A549 (cell line): ENCODE measurements at regions not wholly inside any gene's neighbourhood (a gene's known extent, or its start where the extent isn't known, plus 50 kb on each side); places are given as distances from the start of the nearest gene placed in this dataset.

Source experiments
- CEBPB ChIP-seq, 2 experiments: fragments of >200 bp in 1 of 2; sonication (Bioruptor Twin) in 1 of 2; formaldehyde crosslinking in 1 of 2; IDR thresholded peaks; 2 replicates each; pipeline ENCODE4 v1.6.1; 2012 to 2016
- EP300 ChIP-seq, 2 experiments: fragments of >200 bp; sonication (Bioruptor Twin); formaldehyde crosslinking; IDR thresholded peaks; 2 replicates in 1 of 2; 3 replicates in 1 of 2; pipeline ENCODE4 v1.6.1; 2016 to 2017
- HOXB5 ChIP-seq: fragments of 250-450 bp; sonication (Bioruptor Pico); IDR thresholded peaks from 2 replicates; pipeline ENCODE4 v1.5.0; 2020; ENCODE audit warnings: mild to moderate bottlenecking, moderate library complexity
- MAX ChIP-seq: IDR thresholded peaks from 2 replicates; pipeline ENCODE4 v1.6.1; 2012
- POLR2A ChIP-seq: IDR thresholded peaks from 2 replicates; pipeline ENCODE4 v1.6.1; 2012; ENCODE audit warnings: mild to moderate bottlenecking, low read length
- RAD21 ChIP-seq, 2 experiments: fragments of >200 bp in 1 of 2; sonication (Bioruptor Twin) in 1 of 2; formaldehyde crosslinking in 1 of 2; IDR thresholded peaks in 1 of 2; conservative IDR thresholded peaks in 1 of 2; 2 replicates in 1 of 2; 3 replicates in 1 of 2; pipeline ENCODE4 v1.6.1; 2012 to 2018; ENCODE audit warnings: inconsistent platforms in 1 of 2
- SMC3 ChIP-seq: fragments of >200 bp; sonication (Bioruptor Twin); formaldehyde crosslinking; IDR thresholded peaks from 3 replicates; pipeline ENCODE4 v1.6.1; 2018; ENCODE audit warnings: inconsistent platforms
- USF2 ChIP-seq: fragments of 450-650 bp; IDR thresholded peaks from 2 replicates; pipeline ENCODE4 v1.6.1; 2014; ENCODE audit warnings: antibody characterized with exemption
- TF ChIP-seq, protein P1 (sequence below): fragments of >200 bp; sonication (Bioruptor Twin); formaldehyde crosslinking; IDR thresholded peaks from 3 replicates; pipeline ENCODE4 v1.5.1; 2016
- TF ChIP-seq, protein P2 (sequence below): fragments of >200 bp; sonication (Bioruptor Twin); formaldehyde crosslinking; IDR thresholded peaks from 3 replicates; pipeline ENCODE4 v1.6.1; 2016

DNA sequence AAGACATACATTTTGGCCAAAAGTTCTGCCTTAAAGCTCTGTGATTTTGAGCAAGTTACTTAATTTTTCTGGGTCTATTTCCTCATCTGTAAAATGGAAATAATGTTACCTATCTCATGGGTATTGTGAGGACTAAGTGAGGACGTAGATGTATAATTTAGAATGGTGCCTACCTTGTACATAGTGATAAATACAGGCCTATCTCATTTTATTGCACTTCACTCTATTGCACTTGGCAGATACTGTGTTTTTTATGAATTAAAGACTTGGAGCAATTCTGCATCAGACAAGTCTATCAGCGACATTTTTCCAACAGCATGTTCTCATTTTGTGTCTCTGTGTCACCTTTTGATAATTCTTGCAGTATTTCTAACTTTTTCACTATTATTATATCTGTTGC, 50.9 kb upstream of the RAB9B start:
- TF ChIP-seq, protein P1, sequence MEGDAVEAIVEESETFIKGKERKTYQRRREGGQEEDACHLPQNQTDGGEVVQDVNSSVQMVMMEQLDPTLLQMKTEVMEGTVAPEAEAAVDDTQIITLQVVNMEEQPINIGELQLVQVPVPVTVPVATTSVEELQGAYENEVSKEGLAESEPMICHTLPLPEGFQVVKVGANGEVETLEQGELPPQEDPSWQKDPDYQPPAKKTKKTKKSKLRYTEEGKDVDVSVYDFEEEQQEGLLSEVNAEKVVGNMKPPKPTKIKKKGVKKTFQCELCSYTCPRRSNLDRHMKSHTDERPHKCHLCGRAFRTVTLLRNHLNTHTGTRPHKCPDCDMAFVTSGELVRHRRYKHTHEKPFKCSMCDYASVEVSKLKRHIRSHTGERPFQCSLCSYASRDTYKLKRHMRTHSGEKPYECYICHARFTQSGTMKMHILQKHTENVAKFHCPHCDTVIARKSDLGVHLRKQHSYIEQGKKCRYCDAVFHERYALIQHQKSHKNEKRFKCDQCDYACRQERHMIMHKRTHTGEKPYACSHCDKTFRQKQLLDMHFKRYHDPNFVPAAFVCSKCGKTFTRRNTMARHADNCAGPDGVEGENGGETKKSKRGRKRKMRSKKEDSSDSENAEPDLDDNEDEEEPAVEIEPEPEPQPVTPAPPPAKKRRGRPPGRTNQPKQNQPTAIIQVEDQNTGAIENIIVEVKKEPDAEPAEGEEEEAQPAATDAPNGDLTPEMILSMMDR, result no peak
- no peak for TF ChIP-seq CEBPB (IDR thresholded peaks at IDR 0.05)
- no peak for TF ChIP-seq EP300 (IDR thresholded peaks at IDR 0.05)
- TF ChIP-seq MAX, result no peak
- no peak for TF ChIP-seq USF2
- no peak for TF ChIP-seq RAD21 (conservative IDR thresholded peaks at IDR 0.05 in 1 of 2, IDR thresholded peaks at IDR 0.05 in 1 of 2)
- TF ChIP-seq POLR2A, result no peak
- TF ChIP-seq SMC3, result no peak
- TF ChIP-seq HOXB5, result no peak
- TF ChIP-seq, protein P2, sequence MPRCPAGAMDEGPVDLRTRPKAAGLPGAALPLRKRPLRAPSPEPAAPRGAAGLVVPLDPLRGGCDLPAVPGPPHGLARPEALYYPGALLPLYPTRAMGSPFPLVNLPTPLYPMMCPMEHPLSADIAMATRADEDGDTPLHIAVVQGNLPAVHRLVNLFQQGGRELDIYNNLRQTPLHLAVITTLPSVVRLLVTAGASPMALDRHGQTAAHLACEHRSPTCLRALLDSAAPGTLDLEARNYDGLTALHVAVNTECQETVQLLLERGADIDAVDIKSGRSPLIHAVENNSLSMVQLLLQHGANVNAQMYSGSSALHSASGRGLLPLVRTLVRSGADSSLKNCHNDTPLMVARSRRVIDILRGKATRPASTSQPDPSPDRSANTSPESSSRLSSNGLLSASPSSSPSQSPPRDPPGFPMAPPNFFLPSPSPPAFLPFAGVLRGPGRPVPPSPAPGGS, result no peak
